H9 (cell line): ENCODE measurements at regions not wholly inside any gene's neighbourhood (a gene's known extent, or its start where the extent isn't known, plus 50 kb on each side); places are given as distances from the start of the nearest gene placed in this dataset.

Experiments
- DNase-seq: peaks from one replicate; pipeline ENCODE4 v3.0.0-alpha.2; 2017
- H2AFZ ChIP-seq: one replicate; pipeline ENCODE4 v1.6.1; 2013; ENCODE audit warnings: mild to moderate bottlenecking, low read length, control low read depth, moderate library complexity
- H2AK5ac ChIP-seq: 2 replicates; pipeline ENCODE4 v1.6.1; 2013; ENCODE audit warnings: low read length, control low read depth, mixed read lengths; ENCODE audit not compliant: insufficient read length
- H2BK120ac ChIP-seq: one replicate; pipeline ENCODE4 v1.6.1; 2013; ENCODE audit warnings: low read depth, mild to moderate bottlenecking, low read length, control low read depth, inconsistent platforms; ENCODE audit not compliant: poor library complexity, severe bottlenecking
- H2BK12ac ChIP-seq: 2 replicates; pipeline ENCODE4 v1.6.1; 2013; ENCODE audit warnings: low read length, control low read depth, mixed read lengths, low read depth; ENCODE audit not compliant: insufficient read length
- H2BK15ac ChIP-seq: 2 replicates; pipeline ENCODE4 v1.6.1; 2013; ENCODE audit warnings: low read depth, low read length, control low read depth
- H2BK20ac ChIP-seq: one replicate; pipeline ENCODE4 v1.6.1; 2013; ENCODE audit warnings: low read depth, mild to moderate bottlenecking, low read length, control low read depth, inconsistent platforms; ENCODE audit not compliant: poor library complexity, severe bottlenecking
- H2BK5ac ChIP-seq: 2 replicates; pipeline ENCODE4 v1.6.1; 2013; ENCODE audit warnings: low read length, control low read depth, mixed read lengths; ENCODE audit not compliant: insufficient read length
- H3K14ac ChIP-seq: 2 replicates; pipeline ENCODE4 v1.6.1; 2013; ENCODE audit warnings: low read length, control low read depth; ENCODE audit not compliant: insufficient read depth
- H3K18ac ChIP-seq: 2 replicates; pipeline ENCODE4 v1.6.1; 2013; ENCODE audit warnings: low read depth, mild to moderate bottlenecking, mixed read lengths, low read length, control low read depth; ENCODE audit not compliant: insufficient read length
- H3K23ac ChIP-seq: 2 replicates; pipeline ENCODE4 v1.6.1; 2013; ENCODE audit warnings: low read length, control low read depth, mixed read lengths, low read depth; ENCODE audit not compliant: insufficient read length
- H3K23me2 ChIP-seq: 2 replicates; pipeline ENCODE4 v1.6.1; 2013; ENCODE audit warnings: low read depth, mild to moderate bottlenecking, mixed read lengths, low read length, control low read depth; ENCODE audit not compliant: insufficient read length, poor library complexity, severe bottlenecking
- H3K27ac ChIP-seq: 2 replicates; pipeline ENCODE4 v1.5.1; 2013; ENCODE audit warnings: low read length, control low read depth, mixed read lengths, low read depth; ENCODE audit not compliant: insufficient read length
- H3K27me3 ChIP-seq: 2 replicates; pipeline ENCODE4 v1.6.1; 2013; ENCODE audit warnings: low read length, control low read depth, inconsistent platforms; ENCODE audit not compliant: insufficient read depth
- H3K4ac ChIP-seq: 2 replicates; pipeline ENCODE4 v1.6.1; 2013; ENCODE audit warnings: low read depth, mild to moderate bottlenecking, control low read depth, inconsistent platforms, low read length, moderate library complexity
- H3K4me1 ChIP-seq: 2 replicates; pipeline ENCODE4 v1.6.1; 2013; ENCODE audit warnings: low read length, control low read depth, inconsistent platforms; ENCODE audit not compliant: insufficient read depth
- H3K4me2 ChIP-seq: 2 replicates; pipeline ENCODE4 v1.6.1; 2013; ENCODE audit warnings: low read length, control low read depth, mixed read lengths; ENCODE audit not compliant: insufficient read length, insufficient read depth
- H3K56ac ChIP-seq: 2 replicates; pipeline ENCODE4 v1.6.1; 2013; ENCODE audit warnings: low read depth, mild to moderate bottlenecking, mixed read lengths, low read length, control low read depth; ENCODE audit not compliant: insufficient read length
- H3K79me1 ChIP-seq: 2 replicates; pipeline ENCODE4 v1.6.1; 2013; ENCODE audit warnings: low read depth, mild to moderate bottlenecking, moderate library complexity, low read length, control low read depth, inconsistent platforms; ENCODE audit not compliant: insufficient read depth, poor library complexity, severe bottlenecking
- H3K79me2 ChIP-seq: 2 replicates; pipeline ENCODE4 v1.6.1; 2013; ENCODE audit warnings: low read length, control low read depth, inconsistent platforms; ENCODE audit not compliant: insufficient read depth
- H3K9ac ChIP-seq: 2 replicates; pipeline ENCODE4 v1.6.1; 2013; ENCODE audit warnings: low read length, control low read depth, mixed read lengths; ENCODE audit not compliant: insufficient read length; ENCODE audit errors: extremely low read depth
- H3K9me3 ChIP-seq: one replicate; pipeline ENCODE4 v1.6.1; 2013; ENCODE audit warnings: low read depth, low read length, inconsistent platforms; ENCODE audit not compliant: control insufficient read depth
- H3T11ph ChIP-seq: one replicate; pipeline ENCODE4 v1.6.1; 2013; ENCODE audit warnings: mild to moderate bottlenecking, low read length, control low read depth, inconsistent platforms
- H4K20me1 ChIP-seq: one replicate; pipeline ENCODE4 v1.6.1; 2013; ENCODE audit not compliant: control insufficient read depth, insufficient read length, insufficient read depth
- H4K5ac ChIP-seq: 2 replicates; pipeline ENCODE4 v1.6.1; 2013; ENCODE audit warnings: low read depth, mild to moderate bottlenecking, mixed read lengths, low read length, control low read depth; ENCODE audit not compliant: insufficient read length
- H4K8ac ChIP-seq: replicated peaks from 2 replicates; pipeline ENCODE4 v1.6.1; 2013; ENCODE audit warnings: low read length, control low read depth, mixed read lengths, low read depth; ENCODE audit not compliant: insufficient read length
- H4K91ac ChIP-seq: 2 replicates; pipeline ENCODE4 v1.6.1; 2013; ENCODE audit warnings: low read depth, mild to moderate bottlenecking, moderate library complexity, mixed read lengths, low read length, control low read depth; ENCODE audit not compliant: insufficient read length
- H3K27ac Mint-ChIP-seq, 3 experiments: 2 replicates in 2 of 3; 3 replicates in 1 of 3; pipeline ENCODE4 v1.8.0; 2020 to 2021; ENCODE audit warnings: mixed read lengths in 3 of 3, mild to moderate bottlenecking in 1 of 3, moderate library complexity in 1 of 3
- H3K27me3 Mint-ChIP-seq: 2 replicates; pipeline ENCODE4 v1.8.0; 2021; ENCODE audit warnings: low read depth, mild to moderate bottlenecking, moderate library complexity, mixed read lengths
- H3K36me3 Mint-ChIP-seq, 3 experiments: 2 replicates in 2 of 3; 3 replicates in 1 of 3; pipeline ENCODE4 v1.8.0; 2020 to 2021; ENCODE audit warnings: low read depth in 3 of 3, mixed read lengths in 3 of 3; ENCODE audit not compliant: insufficient read depth in 1 of 3
- H3K4me1 Mint-ChIP-seq, 2 experiments: 2 replicates each; pipeline ENCODE4 v1.8.0; 2020; ENCODE audit warnings: mixed read lengths in 2 of 2
- H3K4me3 Mint-ChIP-seq, 2 experiments: 2 replicates in 1 of 2; 3 replicates in 1 of 2; pipeline ENCODE4 v1.8.0; 2020 to 2021; ENCODE audit warnings: mild to moderate bottlenecking in 2 of 2, mixed read lengths in 2 of 2, moderate library complexity in 1 of 2
- H3K9me3 Mint-ChIP-seq, 2 experiments: 2 replicates in 1 of 2; 3 replicates in 1 of 2; pipeline ENCODE4 v1.8.0; 2020; ENCODE audit warnings: mild to moderate bottlenecking in 2 of 2, mixed read lengths in 2 of 2, moderate library complexity in 1 of 2
- CTCF ChIP-seq: fragments of 200-600 bp; sonication (generic); conservative IDR thresholded peaks from 3 replicates; pipeline ENCODE4 v1.8.0; 2021; ENCODE audit warnings: antibody characterized with exemption, mild to moderate bottlenecking

DNA sequence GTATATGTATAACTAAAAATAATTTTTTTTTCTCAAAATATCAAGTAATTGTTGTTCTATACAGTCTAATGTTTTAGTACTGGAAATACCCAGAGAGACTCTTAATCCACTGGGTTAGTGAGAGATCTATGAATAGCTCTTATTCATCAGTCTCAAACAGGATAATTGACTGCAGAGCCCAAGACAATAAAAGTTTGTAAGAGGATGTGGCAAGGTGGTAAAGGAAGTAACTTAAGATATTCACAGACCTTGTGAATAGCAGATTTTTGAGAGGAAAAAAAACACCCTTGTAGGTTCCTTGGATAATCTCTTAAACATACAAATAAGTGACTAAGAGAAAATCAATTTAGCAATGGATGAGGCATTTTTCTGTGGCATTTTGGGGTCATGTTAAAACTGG lies 210.9 kb upstream of the FAM241A start:
- H3K27ac ChIP-seq: no peak overlapping the region
- no peak overlapping the region for H3K14ac ChIP-seq
- no peak for DNase-seq
- H3K79me2 ChIP-seq: no peaks in the 10 kb centered on the region
- no peak overlapping the region for H2AK5ac ChIP-seq
- no peak overlapping the region for H3K23ac ChIP-seq
- H3K36me3 Mint-ChIP-seq: no peaks in the 10 kb centered on the region
- H3K4me2 ChIP-seq: no peak overlapping the region
- H3K4me3 Mint-ChIP-seq: no peak overlapping the region
- no peaks in the 10 kb centered on the region for H3K9me3 Mint-ChIP-seq
- H3K56ac ChIP-seq: no peak overlapping the region
- H2BK5ac ChIP-seq: no peak overlapping the region
- TF ChIP-seq CTCF: no peak
- no peak overlapping the region for H3K9ac ChIP-seq
- no peak overlapping the region for H4K91ac ChIP-seq
- no peaks in the 10 kb centered on the region for H4K20me1 ChIP-seq
- H3K27me3 Mint-ChIP-seq: no peaks in the 10 kb centered on the region
- no peak overlapping the region for H2BK15ac ChIP-seq
- no peak overlapping the region for H2BK20ac ChIP-seq
- H3K27ac Mint-ChIP-seq: no peak overlapping the region; a peak in 2 of 7 replicates
- no peak overlapping the region for H2BK120ac ChIP-seq
- no peak overlapping the region for H2AFZ ChIP-seq
- H3K79me1 ChIP-seq: no peaks in the 10 kb centered on the region
- H3K4me1 Mint-ChIP-seq: peaks cover 6 to 9% of the 10 kb centered on the region in 2 experiments; a peak in 3 of 4 replicates
- H3K9me3 ChIP-seq: no peaks in the 10 kb centered on the region
- H3K18ac ChIP-seq: no peak overlapping the region
- H3K4ac ChIP-seq: no peak overlapping the region
- no peak overlapping the region for H3T11ph ChIP-seq
- H2BK12ac ChIP-seq: no peak overlapping the region
- H4K5ac ChIP-seq: no peak overlapping the region
- H4K8ac ChIP-seq: no peak overlapping the region
- H3K4me1 ChIP-seq: no peaks in the 10 kb centered on the region; the same call in 1 of the 2 replicates
- no peaks in the 10 kb centered on the region for H3K23me2 ChIP-seq
- H3K27me3 ChIP-seq: no peaks in the 10 kb centered on the region
